IMR-90 (cell line): ENCODE measurements at regions not wholly inside any gene's neighbourhood (a gene's known extent, or its start where the extent isn't known, plus 50 kb on each side); places are given as distances from the start of the nearest gene placed in this dataset.
A peak's percentile ranks its signal among the peaks of the same experiment; 100 is the strongest.

ENCODE experiments used
- ATAC-seq: fragments of 200-7000 bp; cut with Tn5 transposase; 2 replicates; pipeline ENCODE4 v1.9.1; 2020; ENCODE audit warnings: low read depth, mild to moderate bottlenecking, moderate library complexity
- BruUV-seq: library from RNA; stranded (reverse); fragments of 400-500 nt; replicated peaks from 2 replicates; lab custom pipeline; 2021; lab: Mats Ljungman, UMichigan
- CTCF ChIA-PET: fragments of 300-600 bp; formaldehyde crosslinking; extraction: SDS; loops from one replicate; lab custom pipeline; 2021; ENCODE audit warnings: antibody characterized with exemption; lab: Yijun Ruan, JAX
- POLR2A ChIA-PET: fragments of 300-600 bp; sonication (Branson Sonifier 250); formaldehyde crosslinking; loops from one replicate; lab custom pipeline; 2022; ENCODE audit warnings: antibody characterized with exemption; ENCODE audit not compliant: unreplicated experiment; lab: Charles Lee
- DNase-seq: peaks from one replicate; pipeline ENCODE4 v3.0.0; 2013
- H2AFZ ChIP-seq: replicated peaks from 2 replicates; pipeline ENCODE3; 2013; ENCODE audit warnings: low read length, mild to moderate bottlenecking; ENCODE audit not compliant: poor library complexity
- H2AK5ac ChIP-seq: 2 replicates; pipeline ENCODE4 v1.6.1; 2013; ENCODE audit warnings: low read depth, low read length, inconsistent platforms
- H2AK9ac ChIP-seq: replicated peaks from 2 replicates; pipeline ENCODE3; 2013; ENCODE audit warnings: mild to moderate bottlenecking, low read depth, low read length, moderate library complexity; ENCODE audit not compliant: poor library complexity
- H2BK120ac ChIP-seq: 2 replicates; pipeline ENCODE4 v1.6.1; 2013; ENCODE audit warnings: low read depth, low read length, inconsistent platforms
- H2BK15ac ChIP-seq: 3 replicates; pipeline ENCODE4 v1.6.1; 2013; ENCODE audit warnings: low read depth, low read length, inconsistent platforms
- H2BK20ac ChIP-seq: 2 replicates; pipeline ENCODE4 v1.6.1; 2013; ENCODE audit warnings: low read depth, mild to moderate bottlenecking, inconsistent platforms, low read length, moderate library complexity
- H2BK5ac ChIP-seq: 2 replicates; pipeline ENCODE4 v1.6.1; 2013; ENCODE audit warnings: mild to moderate bottlenecking, low read depth, low read length, inconsistent platforms; ENCODE audit not compliant: poor library complexity, severe bottlenecking
- H3K14ac ChIP-seq: replicated peaks from 2 replicates; pipeline ENCODE4 v1.6.1; 2013; ENCODE audit warnings: low read depth, low read length, inconsistent platforms
- H3K18ac ChIP-seq: 2 replicates; pipeline ENCODE4 v1.6.1; 2013; ENCODE audit warnings: low read depth, low read length, control low read depth
- H3K23ac ChIP-seq: 2 replicates; pipeline ENCODE4 v1.6.1; 2013; ENCODE audit warnings: low read depth, low read length, inconsistent platforms
- H3K27ac ChIP-seq: 2 replicates; pipeline ENCODE4 v1.5.1; 2013; ENCODE audit warnings: mild to moderate bottlenecking, control low read depth, low read length; ENCODE audit not compliant: insufficient read depth
- H3K27me3 ChIP-seq: 2 replicates; pipeline ENCODE4 v1.6.1; 2013; ENCODE audit warnings: low read length; ENCODE audit not compliant: control insufficient read depth, insufficient read depth
- H3K36me3 ChIP-seq: 2 replicates; pipeline ENCODE4 v1.6.1; 2013; ENCODE audit warnings: low read length, mixed read lengths; ENCODE audit not compliant: control insufficient read depth, insufficient read depth
- H3K4ac ChIP-seq: 2 replicates; pipeline ENCODE4 v1.6.1; 2013; ENCODE audit warnings: low read depth, low read length, inconsistent platforms
- H3K4me1 ChIP-seq: 2 replicates; pipeline ENCODE4 v1.6.1; 2013; ENCODE audit warnings: low read length, mixed read lengths; ENCODE audit not compliant: control insufficient read depth, insufficient read depth
- H3K4me2 ChIP-seq: 2 replicates; pipeline ENCODE4 v1.6.1; 2013; ENCODE audit warnings: low read depth, mild to moderate bottlenecking, control low read depth, low read length, moderate library complexity
- H3K4me3 ChIP-seq: 2 replicates; pipeline ENCODE4 v1.5.1; 2013; ENCODE audit warnings: low read depth, mild to moderate bottlenecking, control low read depth, low read length, moderate library complexity; ENCODE audit not compliant: insufficient read depth
- H3K56ac ChIP-seq: 2 replicates; pipeline ENCODE4 v1.6.1; 2013; ENCODE audit warnings: low read length, inconsistent platforms; ENCODE audit not compliant: insufficient read depth; ENCODE audit errors: extremely low read depth
- H3K79me1 ChIP-seq, 2 experiments: 2 replicates each; pipeline ENCODE4 v1.6.1; 2013; ENCODE audit warnings: low read length in 2 of 2, inconsistent platforms in 1 of 2, low read depth in 1 of 2
- H3K9ac ChIP-seq: 2 replicates; pipeline ENCODE4 v1.6.1; 2013; ENCODE audit warnings: low read depth, low read length, control low read depth
- H3K9me1 ChIP-seq: 2 replicates; pipeline ENCODE4 v1.6.1; 2013; ENCODE audit warnings: low read length, inconsistent platforms; ENCODE audit not compliant: insufficient read depth
- H3K9me3 ChIP-seq: 2 replicates; pipeline ENCODE4 v1.6.1; 2013; ENCODE audit warnings: low read length; ENCODE audit not compliant: control insufficient read depth, insufficient read depth
- H4K20me1 ChIP-seq: 2 replicates; pipeline ENCODE4 v1.6.1; 2013; ENCODE audit warnings: low read length, inconsistent platforms; ENCODE audit not compliant: insufficient read depth
- H4K5ac ChIP-seq: 2 replicates; pipeline ENCODE4 v1.6.1; 2013; ENCODE audit warnings: mild to moderate bottlenecking, low read depth, low read length, control low read depth
- H4K8ac ChIP-seq, 2 experiments: 2 replicates each; pipeline ENCODE4 v1.6.1; 2013; ENCODE audit warnings: low read depth in 2 of 2, low read length in 2 of 2, control low read depth in 1 of 2, inconsistent platforms in 1 of 2
- H4K91ac ChIP-seq: 2 replicates; pipeline ENCODE4 v1.6.1; 2013; ENCODE audit warnings: low read depth, low read length, inconsistent platforms; ENCODE audit not compliant: insufficient read depth
- CEBPB ChIP-seq: IDR thresholded peaks from 2 replicates; pipeline ENCODE4 v1.6.1; 2012; ENCODE audit warnings: low read depth, low read length, improper control_type of control experiment
- CHD1 ChIP-seq: IDR thresholded peaks from 2 replicates; pipeline ENCODE4 v1.6.1; 2012; ENCODE audit warnings: low read depth, low read length, improper control_type of control experiment
- FOS ChIP-seq: fragments of 150-350 bp; IDR thresholded peaks from 2 replicates; pipeline ENCODE4 v1.6.1; 2016; ENCODE audit warnings: low read depth, low read length
- MAFK ChIP-seq: IDR thresholded peaks from 2 replicates; pipeline ENCODE4 v1.6.1; 2012; ENCODE audit warnings: low read depth, low read length, improper control_type of control experiment
- MAZ ChIP-seq: IDR thresholded peaks from 2 replicates; pipeline ENCODE4 v1.6.1; 2012; ENCODE audit warnings: low read depth, mild to moderate bottlenecking, low read length, improper control_type of control experiment, moderate library complexity, borderline replicate concordance
- MXI1 ChIP-seq: IDR thresholded peaks from 2 replicates; pipeline ENCODE4 v1.6.1; 2012; ENCODE audit warnings: low read depth, mild to moderate bottlenecking, low read length, moderate library complexity, borderline replicate concordance
- NFE2L2 ChIP-seq: fragments of 150-350 bp; IDR thresholded peaks from 2 replicates; pipeline ENCODE4 v1.6.1; 2016; ENCODE audit warnings: low read depth, mild to moderate bottlenecking, low read length
- POLR2A ChIP-seq: IDR thresholded peaks from 2 replicates; pipeline ENCODE4 v1.6.1; 2012; ENCODE audit warnings: mild to moderate bottlenecking, low read depth, low read length
- RAD21 ChIP-seq: IDR thresholded peaks from 2 replicates; pipeline ENCODE4 v1.6.1; 2012; ENCODE audit warnings: low read length, improper control_type of control experiment
- WGBS, 2 experiments: methylation state at CpG; one replicate each; pipeline versions ENCODE4 v1.1.5 to v1.1.7; 2013; ENCODE audit warnings: missing lambda C conversion rate in 2 of 2; ENCODE audit not compliant: insufficient read length in 1 of 2; ENCODE audit errors: extremely low coverage in 2 of 2; 5-methylcytosine and 5-hydroxymethylcytosine counted together
- dilution Hi-C: fragments of 300-500 bp; cut with HindIII; formaldehyde crosslinking; loops from one replicate; pipeline ENCODE4 v1.14.3; 2018; ENCODE audit warnings: low sequenced_read_pairs; ENCODE audit not compliant: unreplicated experiment
- in situ Hi-C: fragments of 300-500 bp; cut with MboI; formaldehyde crosslinking; loops from 3 replicates; pipeline ENCODE4 v1.14.3; 2019; ENCODE audit warnings: low sequenced_read_pairs, inconsistent platforms, mixed read lengths
- intact Hi-C: fragments of 100-400 bp; cut with micrococcal nuclease; formaldehyde crosslinking; loops from 2 replicates; pipeline ENCODE4 v1.10.0; 2022
- TF ChIP-seq, protein P1 (sequence below): fragments of 150-350 bp; IDR thresholded peaks from 2 replicates; pipeline ENCODE4 v1.6.1; 2016; ENCODE audit warnings: low read depth, mild to moderate bottlenecking, low read length, moderate library complexity, borderline replicate concordance

- no peak for ATAC-seq
Measured at GRCh38 chr5:58260243-58260642, 199.6 kb downstream of the PLK2 start.

More at GRCh38 chr5:58260243-58260642, 199.6 kb downstream of the PLK2 start:
- Histone ChIP-seq H4K91ac (peak overlapping the region; percentile 74), H3K23ac (peak overlapping the region; percentile 13; the same call in 1 of the 2 replicates), H4K20me1 (no peaks in the 10 kb centered on the region), H3K79me1 (no peaks in the 10 kb centered on the region), H2AFZ (no peak overlapping the region), H2BK5ac (peak overlapping the region; percentile 63), H4K5ac (0 out of 2 replicates have a peak overlapping the region, but pooled peaks have one; percentile 20), H3K9me3 (no peaks in the 10 kb centered on the region), H3K27ac (peak overlapping the region; percentile 30; the same call in 1 of the 2 replicates), H3K4me3 (peak overlapping the region; percentile 0; the same call in 1 of the 2 replicates), H3K4me2 (peak overlapping the region; percentile 84; the same call in 1 of the 2 replicates), H3K4ac (peak overlapping the region; percentile 70; the same call in 1 of the 2 replicates), H3K14ac (peak overlapping the region; percentile 10; the same call in 1 of the 2 replicates), H2AK9ac (no peak overlapping the region), H3K36me3 (no peaks in the 10 kb centered on the region), H3K9ac (no peak overlapping the region), H2AK5ac (no peak overlapping the region), H2BK20ac (peak overlapping the region; percentile 87), H2BK120ac (peak overlapping the region; percentile 86), H3K27me3 (no peaks in the 10 kb centered on the region), H3K56ac (no peak overlapping the region), H4K8ac (peak overlapping the region in 1 of 2 experiments; percentile 65; a peak in 2 of 4 replicates), H3K9me1 (peaks cover 6% of the 10 kb centered on the region; the same call in 1 of the 2 replicates), H2BK15ac (0 out of 3 replicates have a peak overlapping the region, but pooled peaks have one; percentile 63), H3K18ac (peak overlapping the region; percentile 51; the same call in 1 of the 2 replicates), H3K4me1 (peaks cover 4% of the 10 kb centered on the region)
- dilution Hi-C loops, result no loop called here
- TF ChIP-seq, protein P1, sequence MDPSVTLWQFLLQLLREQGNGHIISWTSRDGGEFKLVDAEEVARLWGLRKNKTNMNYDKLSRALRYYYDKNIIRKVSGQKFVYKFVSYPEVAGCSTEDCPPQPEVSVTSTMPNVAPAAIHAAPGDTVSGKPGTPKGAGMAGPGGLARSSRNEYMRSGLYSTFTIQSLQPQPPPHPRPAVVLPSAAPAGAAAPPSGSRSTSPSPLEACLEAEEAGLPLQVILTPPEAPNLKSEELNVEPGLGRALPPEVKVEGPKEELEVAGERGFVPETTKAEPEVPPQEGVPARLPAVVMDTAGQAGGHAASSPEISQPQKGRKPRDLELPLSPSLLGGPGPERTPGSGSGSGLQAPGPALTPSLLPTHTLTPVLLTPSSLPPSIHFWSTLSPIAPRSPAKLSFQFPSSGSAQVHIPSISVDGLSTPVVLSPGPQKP, result no peak
- TF ChIP-seq FOS (no peak), CHD1 (no peak), CEBPB (no peak), MAZ (no peak), POLR2A (no peak), RAD21 (no peak), MAFK (no peak), MXI1 (no peak), NFE2L2 (no peak)
- POLR2A ChIA-PET, result no interaction called here
- BruUV-seq, result no TSS peak
- in situ Hi-C loops, result no loop called here
- DNase-seq, result no peak
- intact Hi-C loops, result loop anchor here (5.0 kb wide), 1 partner anchor 197 kb away; no protein-coding TSS in a partner anchor
- CTCF ChIA-PET, result no interaction called here
- WGBS, 2 experiments, result no CpG with 5 or more reads among the region's 2 CpGs
